ENCODE measurements at regions not wholly inside any gene's neighbourhood (a gene's known extent, or its start where the extent isn't known, plus 50 kb on each side); places are given as distances from the start of the nearest gene placed in this dataset.

GRCh38 chr19:46953955-46954501, 65.6 kb upstream of the NPAS1 start:
- TF ChIP-seq CTCF (IDR thresholded peaks at IDR 0.05) (no peak), POLR2A (IDR thresholded peaks at IDR 0.05) (no peak)
